DOHH2 (cell line): ENCODE measurements at regions not wholly inside any gene's neighbourhood (a gene's known extent, or its start where the extent isn't known, plus 50 kb on each side); places are given as distances from the start of the nearest gene placed in this dataset.

Source experiments
- H3F3A ChIP-seq: fragments of 200-600 bp; sonication (generic), shearing (Covaris generic); 2 replicates; pipeline ENCODE4 v1.6.0; 2016; ENCODE audit warnings: antibody characterized with exemption, mild to moderate bottlenecking; ENCODE audit not compliant: control insufficient read depth, insufficient read depth
- H3K27ac ChIP-seq: fragments of 200-600 bp; sonication (generic); 2 replicates; pipeline ENCODE4 v1.5.1; 2014; ENCODE audit warnings: low read depth, mild to moderate bottlenecking, low read length, moderate library complexity
- H3K27me3 ChIP-seq: fragments of 200-600 bp; sonication (generic); 2 replicates; pipeline ENCODE4 v1.6.1; 2014; ENCODE audit warnings: mild to moderate bottlenecking, low read length, mixed read lengths; ENCODE audit not compliant: control insufficient read depth
- H3K36me3 ChIP-seq: fragments of 200-600 bp; sonication (generic); 2 replicates; pipeline ENCODE4 v1.6.1; 2014; ENCODE audit warnings: mild to moderate bottlenecking, low read length, moderate library complexity, mixed read lengths; ENCODE audit not compliant: control insufficient read depth
- H3K4me1 ChIP-seq: fragments of 200-600 bp; sonication (generic); 2 replicates; pipeline ENCODE4 v1.6.1; 2014; ENCODE audit warnings: mild to moderate bottlenecking, low read length, mixed read lengths; ENCODE audit not compliant: control insufficient read depth
- H3K4me2 ChIP-seq: fragments of 200-600 bp; sonication (generic); 2 replicates; pipeline ENCODE4 v1.6.0; 2014; ENCODE audit warnings: mild to moderate bottlenecking, low read length, moderate library complexity
- H3K4me3 ChIP-seq: fragments of 200-600 bp; sonication (generic); 2 replicates; pipeline ENCODE4 v1.5.1; 2014; ENCODE audit warnings: mild to moderate bottlenecking, low read length, mixed read lengths
- H3K79me2 ChIP-seq: fragments of 200-600 bp; sonication (generic); 2 replicates; pipeline ENCODE4 v1.6.1; 2014; ENCODE audit warnings: mild to moderate bottlenecking, low read length, mixed read lengths; ENCODE audit not compliant: control insufficient read depth
- H3K9me2 ChIP-seq: fragments of 200-600 bp; sonication (generic); replicated peaks from 2 replicates; pipeline ENCODE4 v1.6.1; 2014; ENCODE audit warnings: mild to moderate bottlenecking, low read length, mixed read lengths; ENCODE audit not compliant: control insufficient read depth
- H3K9me3 ChIP-seq: fragments of 200-600 bp; sonication (generic); 2 replicates; pipeline ENCODE4 v1.6.1; 2014; ENCODE audit warnings: antibody characterized with exemption, low read length, mixed read lengths; ENCODE audit not compliant: control insufficient read depth, insufficient read depth
- H4K20me1 ChIP-seq: fragments of 200-600 bp; sonication (generic); 2 replicates; pipeline ENCODE4 v1.6.0; 2014; ENCODE audit warnings: low read depth, mild to moderate bottlenecking, antibody characterized with exemption, low read length, moderate library complexity; ENCODE audit not compliant: control insufficient read depth, insufficient read depth
- EZH2phosphoT487 ChIP-seq: fragments of 200-600 bp; sonication (generic); IDR thresholded peaks from 2 replicates; pipeline ENCODE4 v1.6.1; 2017; ENCODE audit warnings: borderline replicate concordance, mild to moderate bottlenecking, antibody characterized with exemption, low read length, moderate library complexity, mixed read lengths
- TF ChIP-seq, protein P1 (sequence below): fragments of 200-600 bp; sonication (generic); IDR thresholded peaks from one replicate; pipeline ENCODE4 v1.5.1; 2014; ENCODE audit warnings: antibody characterized with exemption, mild to moderate bottlenecking, low read depth, low read length; ENCODE audit not compliant: poor library complexity, severe bottlenecking

DNA sequence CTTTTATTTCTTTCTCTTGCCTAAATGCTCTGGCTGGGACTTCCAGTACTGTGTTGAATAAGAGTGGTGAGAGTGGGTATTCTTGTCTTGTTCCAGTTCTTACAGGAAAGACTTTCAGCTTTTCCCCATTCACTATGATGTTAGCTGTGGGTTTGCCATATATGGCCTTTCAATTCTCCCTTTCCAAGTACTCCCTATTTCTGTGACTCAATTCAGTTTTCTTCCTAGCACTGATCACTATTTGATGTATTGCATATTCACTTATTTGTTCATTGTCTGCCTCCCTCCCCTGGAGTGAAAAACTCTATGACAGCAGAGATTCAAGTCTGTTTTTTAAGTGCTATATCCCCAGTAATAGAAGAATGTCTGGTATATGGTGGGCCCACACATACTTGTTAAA lies 618.2 kb upstream of the CAMK1G start:
- H4K20me1 ChIP-seq, result no peaks in the 10 kb centered on the region
- H3K36me3 ChIP-seq, result no peaks in the 10 kb centered on the region
- H3K4me1 ChIP-seq, result no peaks in the 10 kb centered on the region
- H3K79me2 ChIP-seq, result no peaks in the 10 kb centered on the region
- H3K4me2 ChIP-seq, result no peak overlapping the region
- no peaks in the 10 kb centered on the region for H3F3A ChIP-seq
- H3K27ac ChIP-seq, result no peak overlapping the region
- no peaks in the 10 kb centered on the region for H3K27me3 ChIP-seq
- TF ChIP-seq EZH2phosphoT487, result no peak
- TF ChIP-seq, protein P1, sequence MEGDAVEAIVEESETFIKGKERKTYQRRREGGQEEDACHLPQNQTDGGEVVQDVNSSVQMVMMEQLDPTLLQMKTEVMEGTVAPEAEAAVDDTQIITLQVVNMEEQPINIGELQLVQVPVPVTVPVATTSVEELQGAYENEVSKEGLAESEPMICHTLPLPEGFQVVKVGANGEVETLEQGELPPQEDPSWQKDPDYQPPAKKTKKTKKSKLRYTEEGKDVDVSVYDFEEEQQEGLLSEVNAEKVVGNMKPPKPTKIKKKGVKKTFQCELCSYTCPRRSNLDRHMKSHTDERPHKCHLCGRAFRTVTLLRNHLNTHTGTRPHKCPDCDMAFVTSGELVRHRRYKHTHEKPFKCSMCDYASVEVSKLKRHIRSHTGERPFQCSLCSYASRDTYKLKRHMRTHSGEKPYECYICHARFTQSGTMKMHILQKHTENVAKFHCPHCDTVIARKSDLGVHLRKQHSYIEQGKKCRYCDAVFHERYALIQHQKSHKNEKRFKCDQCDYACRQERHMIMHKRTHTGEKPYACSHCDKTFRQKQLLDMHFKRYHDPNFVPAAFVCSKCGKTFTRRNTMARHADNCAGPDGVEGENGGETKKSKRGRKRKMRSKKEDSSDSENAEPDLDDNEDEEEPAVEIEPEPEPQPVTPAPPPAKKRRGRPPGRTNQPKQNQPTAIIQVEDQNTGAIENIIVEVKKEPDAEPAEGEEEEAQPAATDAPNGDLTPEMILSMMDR, result no peak
- no peaks in the 10 kb centered on the region for H3K9me2 ChIP-seq
- no peak overlapping the region for H3K4me3 ChIP-seq
- no peaks in the 10 kb centered on the region for H3K9me3 ChIP-seq

GRCh38 chr1:208967334-208967733 lies 616.2 kb upstream of the CAMK1G start:
- Histone ChIP-seq H3F3A (no peaks in the 10 kb centered on the region), H3K27me3 (no peaks in the 10 kb centered on the region), H4K20me1 (no peaks in the 10 kb centered on the region), H3K27ac (no peak overlapping the region), H3K4me2 (no peak overlapping the region), H3K36me3 (no peaks in the 10 kb centered on the region), H3K79me2 (no peaks in the 10 kb centered on the region), H3K9me3 (no peaks in the 10 kb centered on the region), H3K9me2 (no peaks in the 10 kb centered on the region), H3K4me1 (no peaks in the 10 kb centered on the region), H3K4me3 (no peak overlapping the region)
- no peak for TF ChIP-seq EZH2phosphoT487
- TF ChIP-seq, protein P1, result no peak

GRCh38 chr1:208974717-208975116 lies 608.8 kb upstream of the CAMK1G start:
- H3K79me2 ChIP-seq, result no peaks in the 10 kb centered on the region
- H3K9me3 ChIP-seq, result no peaks in the 10 kb centered on the region
- H3K27ac ChIP-seq, result no peak overlapping the region
- no peak overlapping the region for H3K4me2 ChIP-seq
- no peaks in the 10 kb centered on the region for H3F3A ChIP-seq
- TF ChIP-seq, protein P1, result no peak
- TF ChIP-seq EZH2phosphoT487, result no peak
- no peak overlapping the region for H3K4me3 ChIP-seq
- no peaks in the 10 kb centered on the region for H4K20me1 ChIP-seq
- H3K9me2 ChIP-seq, result no peaks in the 10 kb centered on the region
- H3K36me3 ChIP-seq, result no peaks in the 10 kb centered on the region
- no peaks in the 10 kb centered on the region for H3K27me3 ChIP-seq
- H3K4me1 ChIP-seq, result no peaks in the 10 kb centered on the region

- Histone ChIP-seq H3F3A (no peaks in the 10 kb centered on the region), H3K4me3 (no peak overlapping the region), H3K9me2 (no peaks in the 10 kb centered on the region), H3K79me2 (no peaks in the 10 kb centered on the region), H3K9me3 (no peaks in the 10 kb centered on the region), H3K27me3 (no peaks in the 10 kb centered on the region), H3K4me2 (no peak overlapping the region), H3K27ac (no peak overlapping the region), H4K20me1 (no peaks in the 10 kb centered on the region), H3K4me1 (no peaks in the 10 kb centered on the region), H3K36me3 (no peaks in the 10 kb centered on the region)
- TF ChIP-seq, protein P1, result no peak
- TF ChIP-seq EZH2phosphoT487, result no peak
Measured at GRCh38 chr1:208975456-208975855, 608.1 kb upstream of the CAMK1G start.
